A673 (cell line): ENCODE measurements at regions not wholly inside any gene's neighbourhood (a gene's known extent, or its start where the extent isn't known, plus 50 kb on each side); places are given as distances from the start of the nearest gene placed in this dataset.

Experiments
- BruUV-seq: library from RNA; stranded (reverse); fragments of 400-500 nt; replicated peaks from 2 replicates; lab custom pipeline; 2021; lab: Mats Ljungman, UMichigan
- CTCF ChIA-PET: fragments of 300-600 bp; sonication (Branson Sonifier 250); formaldehyde crosslinking; loops from one replicate; lab custom pipeline; 2022; ENCODE audit warnings: antibody characterized with exemption; lab: Charles Lee
- POLR2A ChIA-PET: fragments of 300-600 bp; sonication (Branson Sonifier 250); formaldehyde crosslinking; loops from one replicate; lab custom pipeline; 2022; ENCODE audit warnings: antibody characterized with exemption; ENCODE audit not compliant: low non-redundant PET; lab: Charles Lee
- DNase-seq: peaks from one replicate; pipeline ENCODE4 v3.0.0-alpha.2; 2015; ENCODE audit warnings: low spot score
- H3K27ac ChIP-seq: fragments of 200-600 bp; sonication (generic); 2 replicates; pipeline ENCODE4 v1.5.1; 2016; ENCODE audit warnings: mixed run types, low read depth, mild to moderate bottlenecking, mixed read lengths, antibody characterized with exemption, low read length; ENCODE audit not compliant: poor library complexity, severe bottlenecking
- H3K27me3 ChIP-seq: fragments of 200-600 bp; sonication (generic); replicated peaks from 2 replicates; pipeline ENCODE4 v1.6.1; 2017; ENCODE audit warnings: mixed run types, low read depth, mild to moderate bottlenecking, mixed read lengths, antibody characterized with exemption, low read length; ENCODE audit not compliant: insufficient read depth, poor library complexity
- H3K36me3 ChIP-seq: fragments of 200-600 bp; sonication (generic); 2 replicates; pipeline ENCODE4 v1.6.1; 2016; ENCODE audit warnings: mixed run types, mild to moderate bottlenecking, mixed read lengths, antibody characterized with exemption, low read length; ENCODE audit not compliant: insufficient read depth, poor library complexity, severe bottlenecking
- H3K4me1 ChIP-seq: fragments of 200-600 bp; sonication (generic); 2 replicates; pipeline ENCODE4 v1.6.1; 2017; ENCODE audit warnings: mixed run types, mild to moderate bottlenecking, mixed read lengths, antibody characterized with exemption, low read length; ENCODE audit not compliant: insufficient read depth, poor library complexity, severe bottlenecking
- H3K4me3 ChIP-seq: fragments of 200-600 bp; sonication (generic); 2 replicates; pipeline ENCODE4 v1.5.1; 2016; ENCODE audit warnings: low read depth, mixed run types, mild to moderate bottlenecking, mixed read lengths, low read length; ENCODE audit not compliant: poor library complexity, severe bottlenecking
- H3K9me3 ChIP-seq: fragments of 200-600 bp; sonication (generic); 2 replicates; pipeline ENCODE4 v1.6.1; 2016; ENCODE audit warnings: mixed run types, low read depth, mild to moderate bottlenecking, mixed read lengths, antibody characterized with exemption, low read length; ENCODE audit not compliant: poor library complexity, severe bottlenecking
- EZH2 ChIP-seq: fragments of 200-600 bp; sonication (generic); IDR thresholded peaks from 2 replicates; pipeline ENCODE4 v1.6.1; 2017; ENCODE audit warnings: borderline replicate concordance, low read depth, mild to moderate bottlenecking, mixed read lengths, antibody characterized with exemption, low read length; ENCODE audit not compliant: poor library complexity, severe bottlenecking
- intact Hi-C: fragments of 100-400 bp; cut with micrococcal nuclease; formaldehyde crosslinking; loops from one replicate; pipeline ENCODE4 v1.10.0; 2022; ENCODE audit not compliant: unreplicated experiment
- TF ChIP-seq, protein P1 (sequence below): fragments of 300-800, 200-600 bp; sonication (generic); conservative IDR thresholded peaks from 2 replicates; pipeline ENCODE4 v1.5.1; 2017; ENCODE audit warnings: low read depth, mild to moderate bottlenecking, antibody characterized with exemption, low read length, moderate library complexity, mixed read lengths

GRCh38 chr15:69578252-69578651 lies 125.6 kb downstream of the RPLP1 start:
- POLR2A ChIA-PET: no interaction called here
- Histone ChIP-seq H3K4me1 (no peaks in the 10 kb centered on the region), H3K27me3 (no peaks in the 10 kb centered on the region), H3K4me3 (no peak overlapping the region), H3K27ac (no peak overlapping the region), H3K9me3 (no peaks in the 10 kb centered on the region), H3K36me3 (no peaks in the 10 kb centered on the region)
- CTCF ChIA-PET: no interaction called here
- no TSS peak for BruUV-seq
- DNase-seq: no peak
- intact Hi-C loops: loop anchor here (10.0 kb wide), 1 partner anchor 907 kb away; no protein-coding TSS in a partner anchor
- TF ChIP-seq EZH2: no peak
- TF ChIP-seq, protein P1, sequence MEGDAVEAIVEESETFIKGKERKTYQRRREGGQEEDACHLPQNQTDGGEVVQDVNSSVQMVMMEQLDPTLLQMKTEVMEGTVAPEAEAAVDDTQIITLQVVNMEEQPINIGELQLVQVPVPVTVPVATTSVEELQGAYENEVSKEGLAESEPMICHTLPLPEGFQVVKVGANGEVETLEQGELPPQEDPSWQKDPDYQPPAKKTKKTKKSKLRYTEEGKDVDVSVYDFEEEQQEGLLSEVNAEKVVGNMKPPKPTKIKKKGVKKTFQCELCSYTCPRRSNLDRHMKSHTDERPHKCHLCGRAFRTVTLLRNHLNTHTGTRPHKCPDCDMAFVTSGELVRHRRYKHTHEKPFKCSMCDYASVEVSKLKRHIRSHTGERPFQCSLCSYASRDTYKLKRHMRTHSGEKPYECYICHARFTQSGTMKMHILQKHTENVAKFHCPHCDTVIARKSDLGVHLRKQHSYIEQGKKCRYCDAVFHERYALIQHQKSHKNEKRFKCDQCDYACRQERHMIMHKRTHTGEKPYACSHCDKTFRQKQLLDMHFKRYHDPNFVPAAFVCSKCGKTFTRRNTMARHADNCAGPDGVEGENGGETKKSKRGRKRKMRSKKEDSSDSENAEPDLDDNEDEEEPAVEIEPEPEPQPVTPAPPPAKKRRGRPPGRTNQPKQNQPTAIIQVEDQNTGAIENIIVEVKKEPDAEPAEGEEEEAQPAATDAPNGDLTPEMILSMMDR: no peak

DNA sequence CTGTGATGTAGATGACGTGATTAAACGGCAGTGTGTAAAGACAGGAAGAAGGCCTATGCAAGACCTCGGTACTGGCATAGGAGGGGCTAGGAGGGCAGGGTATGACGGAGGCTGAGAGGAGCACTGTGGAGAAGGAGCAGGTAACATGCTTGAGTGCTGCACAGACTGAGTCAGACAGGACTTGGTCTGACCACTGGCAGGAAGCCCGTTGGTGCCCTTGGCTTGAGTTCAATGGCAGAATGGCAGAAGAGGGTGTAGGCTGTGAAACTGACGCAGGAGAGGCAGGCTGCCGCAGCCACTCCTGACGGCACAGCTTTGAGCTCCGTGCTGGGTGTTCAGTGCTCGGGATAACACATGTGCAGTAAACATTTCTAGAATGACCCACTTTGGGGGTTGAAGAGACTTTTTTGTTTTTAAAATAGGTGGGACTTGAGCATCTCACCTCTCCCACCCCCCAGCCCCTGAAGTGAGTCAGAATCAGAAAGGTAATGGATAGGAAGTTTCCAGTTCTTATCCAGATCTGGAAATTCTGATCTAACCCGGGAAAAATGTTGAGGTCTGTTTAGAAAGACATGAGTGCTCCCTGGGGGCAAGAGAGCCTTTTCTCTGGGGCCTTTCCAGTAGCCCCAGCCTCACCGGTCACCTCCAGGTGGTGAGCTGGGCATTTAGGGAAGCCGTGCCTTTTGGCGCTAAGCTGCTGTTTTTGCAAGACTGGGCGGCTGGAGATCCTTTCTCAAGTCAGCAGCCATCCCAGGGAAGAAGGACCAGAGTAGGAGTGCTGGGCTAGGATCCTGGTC lies 126.4 kb downstream of the RPLP1 start:
- Histone ChIP-seq H3K36me3 (no peaks in the 10 kb centered on the region), H3K9me3 (no peaks in the 10 kb centered on the region), H3K27me3 (no peaks in the 10 kb centered on the region), H3K27ac (no peak overlapping the region), H3K4me3 (no peak overlapping the region), H3K4me1 (no peaks in the 10 kb centered on the region)
- intact Hi-C loops: loop anchor here (10.0 kb wide), 1 partner anchor 906 kb away; no protein-coding TSS in a partner anchor
- no TSS peak for BruUV-seq
- DNase-seq: no peak
- ChIA-PET CTCF (interaction anchor here (0.6 kb wide), 1 partner anchor 21 kb away, joined by 3 read pairs; no protein-coding TSS in a partner anchor), POLR2A (interaction anchor here (0.6 kb wide), 1 partner anchor 691 kb away, joined by 4 read pairs; no protein-coding TSS in a partner anchor)
- TF ChIP-seq EZH2: no peak
- TF ChIP-seq, protein P1: no peak

DNA sequence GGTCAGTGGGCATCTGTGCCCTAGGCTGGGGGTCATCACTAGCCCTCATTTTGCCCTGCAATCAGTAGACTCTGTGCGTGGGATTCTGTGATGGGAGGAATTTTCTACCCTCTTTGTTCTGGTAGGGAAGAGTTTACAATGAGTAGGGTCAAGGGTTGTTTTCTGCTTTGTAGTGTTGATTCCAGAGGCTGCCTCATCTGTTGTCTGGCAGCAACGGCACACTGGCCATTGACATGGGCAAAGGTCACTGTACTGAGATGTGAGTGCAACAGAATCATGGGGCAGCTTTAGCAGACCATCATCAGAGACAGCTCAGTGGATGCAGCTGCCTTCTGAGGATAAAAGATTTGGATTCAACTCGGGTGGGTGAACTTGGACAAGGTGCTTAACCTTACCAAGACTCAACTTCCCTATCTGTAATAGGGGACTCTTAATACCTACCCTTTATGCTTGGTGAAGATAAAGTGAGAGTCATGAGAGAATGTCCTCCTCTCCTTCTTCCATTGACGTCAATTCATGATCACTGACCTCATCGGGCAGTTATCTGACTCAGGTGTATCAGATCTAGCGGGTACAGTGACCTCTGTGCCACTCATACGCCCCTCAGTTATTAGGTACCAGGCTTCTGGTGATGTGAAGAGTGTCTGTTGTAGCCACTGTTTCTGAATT lies 127.5 kb downstream of the RPLP1 start:
- CTCF ChIA-PET: no interaction called here
- intact Hi-C loops: loop anchor here (10.0 kb wide), 1 partner anchor 905 kb away; no protein-coding TSS in a partner anchor
- Histone ChIP-seq H3K27ac (no peak overlapping the region), H3K27me3 (no peaks in the 10 kb centered on the region), H3K36me3 (no peaks in the 10 kb centered on the region), H3K4me1 (no peaks in the 10 kb centered on the region), H3K9me3 (no peaks in the 10 kb centered on the region), H3K4me3 (no peak overlapping the region)
- BruUV-seq: no TSS peak
- POLR2A ChIA-PET: no interaction called here
- DNase-seq: no peak
- TF ChIP-seq EZH2: no peak
- TF ChIP-seq, protein P1: no peak
